GM18499 (cell line): ENCODE measurements at regions not wholly inside any gene's neighbourhood (a gene's known extent, or its start where the extent isn't known, plus 50 kb on each side); places are given as distances from the start of the nearest gene placed in this dataset.
A peak's percentile ranks its signal among the peaks of the same experiment; 100 is the strongest.

Source experiments
- ATAC-seq: cut with Tn5 transposase; IDR thresholded peaks from one replicate; pipeline ENCODE4 v1.9.1; 2021; ENCODE audit warnings: moderate number of reproducible peaks; ENCODE audit not compliant: insufficient read depth, unreplicated experiment

DNA sequence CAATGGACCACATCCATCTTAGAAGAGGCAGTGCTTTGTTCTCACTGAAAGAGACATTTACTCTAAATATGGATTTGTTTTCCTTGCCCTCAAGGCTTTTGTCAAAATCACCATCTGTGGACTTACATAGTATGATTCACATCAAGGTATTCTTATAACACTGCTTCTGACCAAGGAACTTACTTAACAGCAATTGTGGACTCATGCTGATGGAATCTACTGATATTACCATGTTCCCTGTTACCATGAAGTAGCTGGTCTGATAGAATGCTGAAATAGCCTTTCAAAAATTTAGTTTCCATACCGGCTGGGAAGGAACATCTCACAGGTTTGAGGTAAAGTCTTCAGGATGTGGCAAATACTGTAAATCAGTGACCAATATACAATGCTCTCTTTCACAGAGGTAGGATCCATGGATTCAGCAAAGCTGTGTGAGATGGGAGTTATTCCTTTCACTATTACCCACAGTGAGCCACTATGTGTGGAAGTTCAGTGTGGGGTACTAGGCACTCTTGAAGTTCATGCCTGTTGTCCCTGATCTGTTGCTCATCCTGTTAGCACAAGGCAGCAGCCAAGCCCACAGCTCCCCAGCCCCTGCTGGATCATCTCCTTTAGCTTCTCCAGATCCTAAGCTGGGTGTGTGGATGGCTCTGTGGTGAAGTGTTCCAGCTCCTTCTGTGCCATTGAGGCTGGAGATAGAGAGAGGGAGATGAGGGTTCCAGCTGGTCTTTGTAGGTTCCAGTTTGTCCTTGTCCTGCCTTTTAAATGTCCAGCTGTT lies 126.4 kb downstream of the ATP23 start:
- ATAC-seq, result no peak

DNA sequence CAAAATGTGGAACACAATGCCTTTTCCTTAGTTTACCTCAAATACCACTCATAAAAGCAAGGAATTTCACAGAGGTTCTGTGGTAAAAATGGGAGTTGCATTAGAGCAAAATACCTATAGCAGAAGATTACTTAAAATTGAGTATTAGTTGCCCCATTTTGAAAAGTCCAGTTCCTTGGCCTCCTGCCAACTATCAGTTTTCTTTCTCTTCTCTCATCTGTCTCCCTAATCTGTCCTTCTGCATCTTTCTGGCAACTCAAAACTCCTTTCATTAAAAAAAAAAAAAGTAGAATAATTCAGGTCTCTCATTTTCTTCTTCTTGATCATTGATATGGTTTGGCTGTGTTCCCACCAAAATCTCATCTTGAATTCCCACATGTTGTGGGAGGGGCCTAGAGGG lies 127.3 kb downstream of the ATP23 start:
- ATAC-seq, result no peak

DNA sequence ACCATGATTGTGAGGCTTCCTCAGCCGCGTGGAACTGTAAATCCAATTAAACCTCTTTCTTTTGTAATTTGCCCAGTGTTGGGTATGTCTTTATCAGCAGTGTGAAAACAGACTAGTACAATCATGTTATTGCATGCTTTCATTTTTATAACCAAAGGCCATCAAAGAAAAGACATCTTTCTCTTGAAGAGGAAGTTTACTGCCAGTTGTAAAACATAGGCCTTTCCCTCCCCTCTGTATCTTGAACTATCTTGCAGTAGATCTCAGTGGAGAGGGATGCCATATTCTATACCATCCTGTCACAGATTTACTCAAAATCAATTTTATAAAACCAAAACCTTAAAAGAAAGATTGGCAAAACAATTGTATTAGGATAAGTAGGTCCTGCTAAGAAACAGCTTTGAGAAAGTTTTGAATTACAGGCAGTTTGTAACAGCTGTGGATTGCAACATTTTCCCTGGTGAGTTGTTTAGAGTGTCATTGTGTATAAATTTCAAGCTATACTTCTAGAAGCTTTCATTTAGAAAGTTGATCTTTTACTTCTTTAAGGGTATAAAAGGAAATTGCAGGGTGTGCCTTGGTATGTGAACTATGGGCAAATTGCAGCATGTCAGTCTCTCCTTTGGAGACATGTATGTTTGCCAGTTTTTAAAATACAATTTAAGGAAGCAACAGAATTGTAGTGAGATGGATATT lies 128.0 kb downstream of the ATP23 start:
- ATAC-seq, result no peak

DNA sequence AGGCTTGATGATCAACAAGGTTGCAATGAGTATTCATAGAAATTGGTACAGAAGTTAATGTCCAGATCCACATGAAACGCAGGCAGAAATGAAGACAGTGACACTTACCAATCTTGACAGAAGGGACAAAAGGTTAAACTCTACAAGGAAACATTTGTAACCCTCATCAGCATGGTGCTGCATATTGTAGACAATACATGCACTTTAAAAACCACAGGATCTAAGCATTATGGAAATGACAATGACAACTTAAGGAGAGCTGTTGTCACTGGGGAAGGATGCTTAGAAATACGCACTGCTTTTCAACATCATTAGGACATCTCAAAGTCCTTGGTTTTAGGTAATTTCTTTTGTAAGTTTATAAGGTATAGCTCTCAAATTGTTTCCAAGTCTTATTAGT lies 130.6 kb downstream of the ATP23 start:
- no peak for ATAC-seq

DNA sequence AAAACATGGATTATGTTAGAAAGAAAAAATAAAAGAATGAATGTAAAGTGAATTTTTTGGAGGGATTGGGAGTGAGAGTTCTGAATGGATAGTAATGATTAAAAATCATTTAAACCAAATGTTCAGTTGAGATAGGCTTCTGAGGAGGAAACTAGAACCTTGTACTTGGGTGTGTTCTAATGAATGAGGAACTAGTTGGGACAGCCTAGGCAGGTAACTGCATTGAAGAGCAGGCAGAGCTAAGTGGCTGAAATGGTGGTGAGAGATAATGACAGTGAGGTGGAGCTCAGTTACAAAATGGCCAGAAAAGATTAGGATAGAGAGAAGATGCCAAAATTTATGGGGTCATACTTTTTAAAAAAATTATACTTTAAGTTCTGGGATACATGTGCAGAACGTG lies 132.9 kb downstream of the ATP23 start:
- no peak for ATAC-seq

DNA sequence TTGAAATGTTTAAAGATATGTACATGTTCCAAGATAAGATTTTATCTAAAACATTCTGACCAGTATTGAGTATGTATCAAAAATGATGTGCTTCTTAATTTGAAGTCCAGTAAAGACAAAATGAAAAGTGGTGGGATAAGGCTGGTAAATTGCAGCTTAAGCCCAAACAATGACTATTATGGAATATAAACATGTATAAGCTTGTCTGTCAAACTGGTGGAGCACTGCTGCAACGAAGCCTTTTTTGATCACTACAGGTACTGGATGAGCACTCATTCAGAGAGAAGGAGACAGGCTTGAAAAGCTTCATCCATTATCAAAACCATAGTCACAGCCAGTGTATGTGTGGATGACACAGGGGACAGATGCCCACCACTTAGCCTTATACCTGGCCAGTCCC lies 138.4 kb downstream of the ATP23 start:
- no peak for ATAC-seq

DNA sequence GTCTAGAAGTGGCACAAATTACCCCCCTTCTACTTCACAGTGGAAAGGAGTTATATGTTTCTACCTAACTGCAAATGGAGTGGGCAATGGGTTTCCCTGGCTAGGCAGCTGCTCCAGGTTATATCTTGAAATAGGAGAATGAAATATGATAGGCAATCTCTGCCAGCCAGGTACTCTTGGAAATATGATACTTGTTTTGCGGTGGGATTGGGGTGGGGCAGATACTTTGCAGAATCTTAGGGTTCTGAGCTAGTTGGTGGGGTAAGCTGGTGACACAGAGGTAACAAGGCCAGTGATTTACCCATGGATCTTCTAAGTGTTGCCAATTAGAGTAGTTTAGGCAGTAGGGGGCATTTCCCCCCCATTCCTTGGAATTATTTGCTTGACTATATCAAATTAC lies 140.1 kb downstream of the ATP23 start:
- ATAC-seq, result no peak

DNA sequence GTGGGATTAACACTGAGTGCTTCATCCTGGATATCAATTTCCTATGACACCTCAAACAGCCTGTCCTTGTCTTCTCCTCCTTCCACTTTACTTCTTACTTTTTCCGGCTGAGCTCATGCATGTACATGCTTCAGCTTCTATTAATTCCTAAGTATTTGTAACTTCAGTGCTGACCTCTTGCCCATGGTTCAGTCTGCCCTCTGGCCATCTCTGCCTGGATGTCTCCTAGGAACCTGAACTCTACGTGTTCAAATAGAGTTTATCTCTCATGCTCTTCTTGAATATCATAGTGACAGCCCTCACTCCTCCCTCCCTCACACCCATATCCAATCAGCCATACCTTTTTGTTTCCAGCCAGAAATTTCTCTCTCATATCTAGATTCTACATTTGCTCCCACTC lies 141.6 kb downstream of the ATP23 start:
- ATAC-seq, result no peak

DNA sequence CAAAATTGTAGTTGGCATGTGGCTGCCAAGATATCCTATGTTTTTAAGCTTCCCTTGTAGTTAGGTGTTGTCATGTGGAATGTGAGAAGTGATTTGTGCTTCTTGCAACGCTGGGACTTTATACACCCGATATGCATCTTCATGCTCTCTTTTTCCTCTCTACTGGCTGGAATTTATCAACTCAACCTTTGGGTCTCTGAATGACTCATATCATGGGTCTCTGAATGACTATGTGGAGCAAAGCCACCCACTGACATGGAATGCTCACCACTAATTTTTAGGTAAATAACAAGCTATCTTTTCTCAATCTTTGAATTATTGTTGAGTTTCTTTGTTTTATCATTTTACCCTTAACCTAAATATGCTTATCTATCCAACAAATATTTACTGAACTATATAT lies 144.6 kb downstream of the ATP23 start:
- ATAC-seq, result no peak

DNA sequence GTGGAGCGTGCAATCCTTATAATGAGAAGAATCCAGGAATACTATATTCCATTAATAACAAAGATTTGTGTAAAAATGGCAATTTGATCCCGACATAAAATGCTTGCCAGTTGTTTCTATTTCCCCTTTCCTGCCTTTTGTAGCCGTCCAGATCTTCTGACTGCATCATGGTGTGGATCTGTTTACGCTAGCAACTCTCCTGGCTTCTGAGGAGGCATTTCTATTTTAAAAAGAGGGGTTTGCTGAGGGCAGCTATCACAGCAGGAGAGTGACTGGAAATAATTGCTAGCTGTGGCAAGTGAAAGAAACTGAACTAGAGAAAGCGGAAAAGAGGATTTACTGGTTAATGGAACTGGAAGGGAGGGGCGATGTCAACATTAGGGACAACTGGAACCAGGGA lies 145.6 kb downstream of the ATP23 start:
- no peak for ATAC-seq

DNA sequence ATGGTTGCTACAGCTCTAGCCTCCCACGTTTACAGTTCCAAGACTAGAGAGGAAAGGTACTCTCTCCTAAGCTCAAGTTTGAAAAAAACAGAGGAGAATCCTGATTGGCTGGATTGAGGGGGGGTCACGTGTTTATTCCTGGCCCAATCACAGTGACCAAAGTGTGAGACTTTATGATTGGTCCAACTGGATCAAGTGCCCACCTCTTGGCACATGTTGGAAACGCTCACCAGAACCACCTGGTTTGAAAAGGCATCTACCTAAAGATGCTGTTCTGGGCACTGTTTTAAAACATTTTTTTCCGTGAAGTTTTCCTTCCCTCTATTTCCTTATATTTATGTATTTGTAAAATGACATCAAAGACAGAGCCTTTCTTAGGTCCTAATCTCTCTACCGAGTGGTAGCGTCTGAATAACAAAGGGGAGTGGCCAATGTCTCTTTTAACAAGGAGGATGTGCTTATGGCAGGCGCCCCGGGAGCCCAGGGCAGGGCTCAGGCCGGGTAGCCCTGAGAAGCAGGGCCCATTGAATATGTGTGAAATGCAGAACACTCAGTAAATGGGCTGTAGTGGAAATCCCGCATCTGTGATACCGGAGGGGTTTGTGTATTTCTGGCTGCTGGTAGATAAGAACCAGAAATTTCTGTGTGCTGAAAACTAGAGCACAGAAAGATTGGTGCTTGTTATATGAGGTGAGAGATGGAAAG lies 146.2 kb downstream of the ATP23 start:
- ATAC-seq, result no peak

DNA sequence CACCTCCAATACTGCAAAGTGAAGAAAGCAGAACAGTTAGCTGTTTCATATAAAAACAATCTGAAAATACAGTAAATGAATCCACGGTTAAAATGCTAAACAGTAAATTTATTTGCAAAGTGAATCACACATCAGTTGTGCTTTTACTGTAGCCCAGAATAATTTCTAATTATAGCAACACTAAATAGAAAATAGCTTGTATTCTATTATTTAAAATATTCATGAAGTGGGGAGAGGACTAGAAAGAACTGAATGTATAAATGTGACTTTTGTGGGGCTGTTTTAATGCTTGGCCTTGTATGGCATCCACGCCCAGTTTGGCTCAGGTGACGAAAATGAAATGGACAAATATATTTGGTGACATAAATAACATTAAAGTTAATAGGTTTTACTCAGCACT lies 148.2 kb downstream of the ATP23 start:
- no peak for ATAC-seq

DNA sequence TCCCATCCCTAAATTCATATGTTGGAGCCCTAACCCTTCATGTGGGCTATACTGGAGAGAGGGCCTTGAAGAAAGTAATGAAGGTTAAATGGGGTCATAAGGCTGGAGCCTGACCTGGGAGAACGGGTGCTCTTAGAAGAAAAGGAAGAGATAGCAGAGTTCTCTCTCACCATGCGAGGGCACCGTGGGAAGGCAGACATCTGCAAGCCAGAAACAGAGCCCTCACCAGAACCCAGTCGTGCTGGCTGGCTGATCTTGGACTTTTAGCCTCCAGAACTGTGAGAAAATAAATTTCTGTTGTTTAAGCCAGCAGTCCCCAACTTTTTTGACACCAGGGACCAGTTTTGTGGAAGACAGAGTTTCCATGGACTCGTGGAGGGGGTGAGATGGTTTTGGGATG lies 149.3 kb downstream of the ATP23 start:
- ATAC-seq, result no peak

DNA sequence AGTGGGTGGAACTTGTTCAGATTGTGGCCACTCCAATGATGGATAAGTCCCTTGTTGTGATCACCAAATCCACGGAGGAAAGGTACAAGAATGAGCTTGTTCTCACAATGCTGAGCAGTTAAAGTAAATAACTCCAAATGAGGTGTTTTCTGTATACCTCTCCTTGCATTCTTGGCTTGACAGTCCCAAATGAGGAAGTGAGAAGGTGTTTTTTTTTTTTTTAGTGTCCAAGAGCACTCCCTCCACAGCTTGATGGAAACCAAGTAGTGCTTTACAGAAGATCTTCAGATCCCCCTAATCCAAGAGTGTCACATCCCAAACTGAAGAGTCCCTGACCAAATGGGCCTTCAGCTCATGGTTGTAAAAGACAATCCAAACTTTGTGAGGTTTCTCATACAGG lies 153.6 kb downstream of the ATP23 start:
- peak; percentile 73 for ATAC-seq

DNA sequence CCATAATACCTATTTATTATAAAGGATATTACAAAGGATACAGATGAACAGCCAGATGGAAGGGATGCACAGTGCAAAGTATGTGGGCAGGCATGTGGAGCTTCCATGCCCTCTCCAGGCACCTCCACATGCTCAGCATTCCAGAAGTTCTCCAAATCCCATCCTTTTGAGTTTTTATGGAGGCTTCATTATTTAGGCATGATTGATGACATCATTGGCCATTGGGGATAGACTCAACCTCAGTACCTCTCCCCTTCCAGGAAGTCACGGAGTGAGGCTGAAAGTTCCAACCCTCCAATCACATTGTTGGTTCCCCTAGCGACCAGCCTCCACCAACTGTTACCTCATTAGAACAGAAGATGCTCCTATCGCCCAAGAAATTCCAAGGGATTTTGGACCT lies 156.4 kb downstream of the ATP23 start:
- no peak for ATAC-seq

DNA sequence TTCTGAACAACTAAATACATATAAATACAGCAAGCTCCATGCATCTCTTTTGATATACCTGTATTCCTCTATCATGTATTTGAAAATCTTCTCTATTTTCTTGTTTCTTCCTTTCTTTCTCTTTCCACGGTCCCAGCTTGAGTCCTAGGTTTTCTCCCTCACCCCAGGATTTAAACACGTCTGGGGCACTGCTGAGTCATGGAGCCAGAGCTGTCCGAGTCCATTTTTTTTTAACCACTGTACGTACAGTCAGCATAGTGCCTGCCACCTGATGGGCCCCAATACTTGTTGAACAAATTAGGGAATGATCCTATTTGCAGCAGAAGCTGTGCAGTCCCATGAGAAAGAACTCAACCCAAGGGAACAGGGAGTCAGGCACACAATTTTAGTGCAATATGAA lies 158.1 kb downstream of the ATP23 start:
- no peak for ATAC-seq

DNA sequence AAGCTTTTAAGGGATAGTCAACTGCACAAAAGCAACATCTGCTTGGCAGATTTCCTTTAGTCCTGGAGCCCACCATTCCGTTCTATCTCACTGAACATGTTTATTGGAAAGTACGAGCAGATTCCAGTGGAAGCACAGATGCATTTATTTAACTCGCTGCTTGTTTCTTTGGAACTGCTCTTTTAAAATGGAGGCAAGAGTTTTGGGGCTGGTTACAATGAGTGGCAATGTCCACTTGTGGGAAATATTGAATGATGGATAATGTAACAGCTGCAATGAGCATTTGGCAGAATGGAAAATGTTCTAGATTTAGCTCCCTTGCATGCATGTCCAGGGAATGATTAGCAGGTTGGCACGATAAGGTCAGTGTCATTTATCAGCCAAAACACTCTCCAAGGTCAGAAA lies 163.0 kb downstream of the ATP23 start:
- no peak for ATAC-seq

DNA sequence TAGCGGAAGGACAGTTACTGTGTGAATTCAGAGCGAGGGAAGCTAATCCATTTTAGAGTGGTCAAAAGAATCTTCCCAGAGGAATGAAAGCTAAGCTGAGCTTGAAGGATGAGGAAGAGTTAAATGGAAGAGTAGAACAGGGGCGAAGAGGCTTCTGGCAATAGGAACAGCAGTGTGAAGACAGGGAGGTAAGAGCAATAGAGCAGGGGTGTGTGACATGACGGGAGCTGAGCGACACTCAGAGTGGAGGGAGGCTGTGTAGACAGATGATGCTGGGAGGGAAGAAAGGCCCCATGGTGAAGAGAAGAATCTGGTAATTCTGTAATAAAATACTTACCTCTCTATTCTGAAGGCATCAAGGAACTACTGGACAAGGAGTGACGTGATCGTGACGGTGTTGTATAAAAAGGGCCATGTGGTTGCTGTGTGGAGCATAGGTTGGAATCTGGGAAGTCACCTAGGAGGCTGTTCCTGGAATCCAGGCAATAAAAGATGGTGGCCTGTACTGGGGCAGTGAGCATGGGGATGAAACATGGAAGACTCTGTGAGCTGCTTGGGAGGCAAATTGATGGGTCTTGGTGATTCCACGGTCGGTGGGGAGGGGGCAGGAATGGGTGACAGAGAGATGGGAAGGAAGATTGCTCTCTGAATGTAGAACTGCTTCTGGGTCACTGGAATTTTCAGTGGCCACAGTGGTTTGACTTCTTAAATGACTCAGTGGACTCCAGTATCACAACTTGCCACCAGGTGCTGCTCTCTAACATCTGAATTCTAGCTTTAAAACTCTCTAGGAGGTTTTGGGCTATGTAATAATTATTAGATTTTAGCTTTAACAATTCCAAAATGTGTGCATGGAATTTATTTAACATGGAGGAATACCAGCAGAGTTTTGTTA lies 164.1 kb downstream of the ATP23 start:
- no peak for ATAC-seq

DNA sequence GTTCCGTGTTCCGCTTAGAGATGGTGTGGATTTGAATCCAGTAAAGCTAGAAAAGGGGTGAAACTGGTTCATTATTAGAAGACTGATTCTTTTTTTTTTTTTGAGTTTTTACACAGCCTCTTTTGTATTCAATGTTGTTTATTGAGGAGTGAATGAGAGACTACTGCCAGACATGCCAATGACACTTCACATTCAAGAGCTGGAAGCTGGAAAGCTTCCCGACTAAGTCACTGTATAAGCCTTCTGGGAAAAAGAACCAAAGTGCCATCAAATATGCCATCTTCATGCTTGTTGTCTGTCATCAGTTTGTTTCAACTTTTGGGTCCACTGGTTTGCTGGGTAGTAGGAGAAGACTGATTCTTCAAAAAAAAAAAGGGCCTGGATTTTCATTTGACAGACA lies 164.8 kb downstream of the ATP23 start:
- ATAC-seq, result no peak

DNA sequence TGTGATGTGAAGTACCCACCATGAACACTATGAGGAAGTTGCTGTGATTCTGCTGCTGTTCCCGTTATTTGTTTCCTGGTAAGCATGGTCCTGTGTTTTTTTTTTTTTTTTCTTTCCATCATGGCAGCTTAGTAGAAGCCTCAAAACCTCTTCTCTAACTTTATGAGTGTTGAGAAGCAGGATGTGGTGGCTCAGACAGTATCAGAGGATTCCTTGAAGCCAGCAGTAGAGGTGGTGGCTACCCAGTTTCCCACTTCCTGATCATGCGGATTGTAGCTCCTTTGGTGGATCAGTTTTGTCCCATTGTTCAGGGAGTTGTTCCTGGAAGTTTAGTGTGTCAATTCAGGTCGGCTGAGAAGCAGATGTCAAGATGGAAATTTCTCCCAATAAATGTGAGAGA lies 175.8 kb downstream of the ATP23 start:
- no peak for ATAC-seq

DNA sequence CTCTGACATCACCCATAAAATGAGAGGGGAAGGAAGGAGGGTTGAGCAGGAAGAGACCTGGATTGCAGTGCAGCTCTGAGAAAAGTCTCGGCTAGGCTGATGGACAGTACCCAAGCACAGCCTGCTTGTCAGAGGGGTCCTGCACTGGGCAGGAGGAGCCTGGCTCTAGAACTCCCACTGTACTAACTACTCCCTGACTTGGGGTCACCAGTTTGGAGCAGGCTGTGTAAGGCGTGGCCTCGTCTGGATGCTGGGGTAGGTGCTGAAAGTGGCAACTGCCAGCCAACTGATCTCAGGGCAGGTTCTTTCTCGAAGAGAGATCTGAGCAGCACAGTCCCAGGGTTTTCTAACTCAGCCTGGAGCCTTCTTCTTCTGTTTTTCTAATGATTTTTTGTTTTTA lies 176.3 kb downstream of the ATP23 start:
- no peak for ATAC-seq
